GM21360 (cell line): ENCODE measurements at regions not wholly inside any gene's neighbourhood (a gene's known extent, or its start where the extent isn't known, plus 50 kb on each side); places are given as distances from the start of the nearest gene placed in this dataset.

Experiments used
- ATAC-seq: cut with Tn5 transposase; IDR thresholded peaks from one replicate; pipeline ENCODE4 v1.9.1; 2021; ENCODE audit warnings: mild to moderate bottlenecking, moderate library complexity; ENCODE audit not compliant: unreplicated experiment

- ATAC-seq = no peak
Measured at GRCh38 chr13:107866032-107866940, 349.1 kb downstream of the LIG4 start.

DNA sequence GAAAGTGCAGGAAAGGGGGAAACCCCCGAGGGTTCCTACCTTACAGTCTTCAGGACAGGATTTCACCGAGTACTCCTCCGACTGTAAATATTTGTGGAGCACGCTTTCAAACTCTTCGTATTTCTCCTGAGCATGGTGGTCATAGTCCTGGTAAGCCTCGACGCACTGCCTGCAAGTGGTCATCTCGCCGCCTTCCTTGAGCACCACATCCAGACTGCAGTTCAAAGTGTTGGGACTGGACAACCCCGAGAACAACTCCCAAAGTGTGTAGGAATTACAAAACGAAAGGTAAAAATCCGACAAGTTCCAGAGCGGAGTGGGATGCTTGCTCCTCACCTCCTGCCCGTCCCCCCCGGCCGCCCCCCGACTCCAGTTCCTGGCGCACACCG is 349.7 kb downstream of the LIG4 start:
- no peak for ATAC-seq

DNA sequence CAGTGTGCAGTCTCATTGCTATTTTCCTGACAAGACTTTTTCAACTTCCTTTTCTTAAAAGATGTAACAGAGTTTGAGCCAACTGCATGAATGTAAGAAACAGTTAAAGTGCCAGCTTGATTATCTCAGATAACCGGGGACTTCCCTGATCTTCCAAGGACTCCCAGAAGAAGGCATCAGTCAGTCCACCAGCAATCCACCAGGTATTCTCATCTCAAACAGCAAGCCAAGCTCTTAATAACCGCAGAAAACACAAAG is 350.1 kb downstream of the LIG4 start:
- ATAC-seq = no peak

GRCh38 chr13:107864543-107865317 is 350.6 kb downstream of the LIG4 start:
- ATAC-seq = no peak

- ATAC-seq = no peak
Measured at GRCh38 chr13:107860284-107860683, 355.1 kb downstream of the LIG4 start.

DNA sequence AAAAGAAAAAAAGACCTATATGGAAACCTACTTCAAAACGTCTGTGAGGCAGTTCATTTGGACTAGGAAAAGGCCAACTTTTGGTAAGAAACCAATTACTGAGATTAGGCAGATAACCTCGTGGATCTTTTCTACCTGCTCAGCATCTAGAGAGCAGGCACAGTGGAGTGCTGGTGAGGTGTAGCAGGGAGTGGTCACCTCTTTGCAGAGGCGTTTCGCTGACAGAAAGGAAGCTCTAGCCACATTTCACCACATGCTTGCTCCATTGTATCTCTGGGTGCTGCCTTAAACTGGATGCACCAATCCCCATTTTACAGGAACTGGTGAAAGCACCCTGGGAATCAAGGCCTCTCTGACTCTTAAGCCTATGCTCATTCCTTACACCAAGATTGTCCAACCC is 360.5 kb downstream of the LIG4 start:
- no peak for ATAC-seq

DNA sequence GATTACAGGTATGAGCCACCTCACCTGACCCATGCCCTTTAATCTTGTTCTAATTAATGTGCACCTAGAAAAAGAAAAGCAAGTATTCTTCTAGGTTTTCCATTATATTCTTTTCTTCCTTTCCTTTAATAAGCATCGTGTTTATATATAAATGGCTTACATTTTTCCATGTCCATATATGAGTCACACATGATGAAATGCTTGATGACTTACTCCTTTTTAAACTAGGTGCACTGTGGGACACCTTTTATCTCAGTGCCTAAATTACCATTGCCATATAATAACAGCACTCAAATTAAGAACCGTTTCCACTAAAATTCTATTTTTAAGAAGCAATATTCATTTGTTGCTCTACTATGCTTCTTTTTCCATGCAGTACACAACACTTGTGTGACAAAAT is 363.3 kb downstream of the LIG4 start:
- ATAC-seq = no peak

DNA sequence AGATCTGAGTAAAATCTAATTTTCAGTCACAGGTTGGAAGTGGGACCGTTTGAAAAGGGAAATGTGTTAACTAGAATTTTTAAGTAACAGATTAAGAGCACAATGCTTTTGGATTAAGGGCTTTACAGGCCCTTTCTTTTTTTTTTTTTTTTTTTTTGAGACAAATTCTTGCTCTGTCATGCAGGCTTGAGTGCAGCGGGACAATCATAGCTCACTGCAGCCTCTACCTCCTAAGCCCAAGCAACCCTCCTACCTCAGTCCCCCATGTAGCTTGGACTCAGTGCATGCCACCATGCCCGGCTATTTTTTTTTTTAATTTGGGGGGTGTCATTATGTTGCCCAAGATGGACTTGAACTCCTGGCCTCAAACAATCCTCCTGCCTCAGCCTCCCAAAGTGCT is 363.7 kb downstream of the LIG4 start:
- ATAC-seq = no peak

GRCh38 chr13:107847406-107847805 is 367.9 kb downstream of the LIG4 start:
- ATAC-seq = no peak

GRCh38 chr13:107846642-107847041 is 368.7 kb downstream of the LIG4 start:
- ATAC-seq = no peak

GRCh38 chr13:107845911-107846310 is 369.4 kb downstream of the LIG4 start:
- no peak for ATAC-seq

DNA sequence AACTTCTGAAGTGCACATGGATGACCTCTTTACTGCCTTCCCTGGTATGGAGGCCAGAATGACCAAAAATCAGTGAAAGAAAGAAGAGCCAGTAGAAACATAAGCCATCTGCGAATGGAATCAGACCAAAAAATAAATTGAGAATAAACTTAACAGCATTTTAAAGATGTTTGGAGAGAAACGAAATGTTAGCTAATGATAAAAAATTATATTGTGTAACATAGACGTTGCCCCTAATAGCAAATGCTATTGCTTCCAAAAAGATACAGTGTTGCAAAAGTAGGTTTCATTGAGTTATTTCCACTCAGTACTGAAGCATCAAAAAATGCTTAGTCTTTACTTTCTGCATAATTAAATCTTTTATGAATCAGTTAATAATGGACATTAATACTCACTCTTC is 371.7 kb downstream of the LIG4 start:
- no peak for ATAC-seq

DNA sequence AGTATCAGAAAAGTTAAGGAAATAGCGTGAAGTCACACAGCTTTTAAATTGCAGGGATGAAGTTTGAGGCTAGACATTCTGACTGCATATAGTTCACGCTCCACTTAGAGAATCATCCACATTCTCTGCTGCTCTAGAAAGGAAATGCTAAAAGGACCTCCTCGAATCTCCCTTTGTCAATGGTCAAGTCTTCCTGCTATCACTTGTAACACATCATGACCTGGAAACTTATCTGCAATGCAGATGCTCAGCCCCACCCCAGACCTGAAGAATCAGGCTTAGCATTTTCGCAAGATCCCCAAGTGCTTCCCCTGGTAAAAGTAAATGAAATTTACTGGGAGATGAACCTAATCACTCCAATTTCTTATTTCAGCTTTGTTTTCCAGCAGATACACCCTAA is 372.1 kb downstream of the LIG4 start:
- ATAC-seq = no peak

- no peak for ATAC-seq
Measured at GRCh38 chr13:107842562-107843180, 372.7 kb downstream of the LIG4 start.

DNA sequence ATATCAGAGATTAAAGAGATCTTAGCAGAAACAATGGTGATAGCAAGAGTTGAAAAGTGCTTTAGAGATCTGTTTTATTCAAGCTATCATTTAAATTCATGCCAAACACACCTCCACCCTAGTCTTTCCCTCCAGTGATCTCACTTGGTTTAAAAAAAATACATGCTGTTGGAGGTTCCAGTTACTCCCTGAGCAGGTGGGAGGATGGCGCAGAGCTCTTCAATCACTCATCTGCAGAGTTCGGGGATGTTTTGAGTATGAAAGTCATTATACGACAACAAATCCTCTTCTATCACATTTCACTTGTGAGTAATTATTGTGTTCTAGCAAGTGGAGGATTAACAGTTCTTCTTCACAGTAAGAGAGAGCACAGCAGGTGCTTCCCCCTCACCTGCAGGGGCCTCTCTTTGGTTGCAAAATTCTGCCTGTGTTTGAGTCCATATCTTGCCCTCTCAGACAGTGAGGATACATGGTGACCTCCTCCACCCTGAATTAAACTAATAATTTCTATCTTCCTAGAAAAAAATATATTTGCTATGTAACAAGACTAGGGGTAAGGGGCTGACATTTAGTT is 376.7 kb downstream of the LIG4 start:
- ATAC-seq = no peak

- ATAC-seq = no peak
Measured at GRCh38 chr13:107836685-107837084, 378.7 kb downstream of the LIG4 start.

- ATAC-seq = no peak
Measured at GRCh38 chr13:107835339-107836018, 379.9 kb downstream of the LIG4 start.

DNA sequence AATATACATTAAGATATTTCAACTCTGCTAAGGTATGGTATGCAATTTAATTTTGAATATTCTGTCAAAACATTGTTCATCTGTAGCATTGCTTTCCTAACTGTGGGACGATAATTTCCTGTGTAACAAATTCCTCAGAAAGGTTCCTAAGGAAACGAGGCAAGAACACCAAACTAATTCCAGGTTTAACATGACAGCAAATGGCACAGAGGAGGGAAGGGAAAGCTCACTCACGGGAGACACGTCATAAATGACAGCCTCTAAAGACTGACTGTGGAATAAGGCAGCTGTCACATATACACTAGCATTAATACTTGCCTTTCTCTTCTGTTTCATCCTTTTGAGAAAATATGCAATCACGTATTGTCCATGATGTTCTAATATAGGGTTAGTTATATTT is 380.6 kb downstream of the LIG4 start:
- no peak for ATAC-seq

DNA sequence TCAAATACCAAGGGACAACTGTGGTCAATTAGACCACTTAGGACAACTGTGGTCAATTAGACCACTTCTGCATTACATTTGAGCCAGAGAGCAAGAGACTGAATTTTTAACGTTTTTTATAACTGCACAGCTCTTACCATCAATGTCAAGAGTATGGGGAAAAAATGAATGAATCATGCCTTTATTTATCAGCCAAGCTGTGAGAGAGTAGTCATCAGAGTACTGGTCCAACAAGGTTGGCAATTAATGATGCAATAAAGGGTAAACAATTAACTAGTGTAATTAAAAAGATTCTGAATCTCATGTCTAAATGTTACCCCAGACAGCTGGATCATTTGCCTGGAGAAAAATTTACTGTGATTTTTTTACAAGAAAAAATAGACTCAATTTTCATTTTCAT is 381.1 kb downstream of the LIG4 start:
- ATAC-seq = no peak

GRCh38 chr13:107832500-107833100 is 382.7 kb downstream of the LIG4 start:
- ATAC-seq = no peak

DNA sequence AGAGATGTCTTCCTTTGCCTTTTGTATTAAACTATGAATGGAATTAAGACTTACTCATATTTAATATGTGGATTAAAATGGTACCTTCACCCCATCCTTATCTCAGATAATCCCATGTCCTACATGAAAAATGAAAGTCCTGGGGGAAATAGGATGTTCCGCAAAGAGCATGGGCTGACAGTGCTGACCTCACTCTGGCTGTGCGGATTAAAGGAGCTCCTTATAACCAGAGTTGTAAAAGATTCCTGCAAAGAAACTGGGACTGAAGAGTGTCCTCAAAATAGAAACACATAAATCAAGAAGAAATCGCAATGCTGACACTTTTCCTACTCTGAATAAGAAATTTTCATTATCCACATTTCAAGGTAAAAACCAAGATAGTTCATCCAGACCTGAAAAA is 384.5 kb downstream of the LIG4 start:
- no peak for ATAC-seq
